GM21529 (cell line): ENCODE measurements at regions not wholly inside any gene's neighbourhood (a gene's known extent, or its start where the extent isn't known, plus 50 kb on each side); places are given as distances from the start of the nearest gene placed in this dataset.
A peak's percentile ranks its signal among the peaks of the same experiment; 100 is the strongest.

Experiments
- ATAC-seq: cut with Tn5 transposase; IDR thresholded peaks from one replicate; pipeline ENCODE4 v1.9.1; 2021; ENCODE audit not compliant: unreplicated experiment

DNA sequence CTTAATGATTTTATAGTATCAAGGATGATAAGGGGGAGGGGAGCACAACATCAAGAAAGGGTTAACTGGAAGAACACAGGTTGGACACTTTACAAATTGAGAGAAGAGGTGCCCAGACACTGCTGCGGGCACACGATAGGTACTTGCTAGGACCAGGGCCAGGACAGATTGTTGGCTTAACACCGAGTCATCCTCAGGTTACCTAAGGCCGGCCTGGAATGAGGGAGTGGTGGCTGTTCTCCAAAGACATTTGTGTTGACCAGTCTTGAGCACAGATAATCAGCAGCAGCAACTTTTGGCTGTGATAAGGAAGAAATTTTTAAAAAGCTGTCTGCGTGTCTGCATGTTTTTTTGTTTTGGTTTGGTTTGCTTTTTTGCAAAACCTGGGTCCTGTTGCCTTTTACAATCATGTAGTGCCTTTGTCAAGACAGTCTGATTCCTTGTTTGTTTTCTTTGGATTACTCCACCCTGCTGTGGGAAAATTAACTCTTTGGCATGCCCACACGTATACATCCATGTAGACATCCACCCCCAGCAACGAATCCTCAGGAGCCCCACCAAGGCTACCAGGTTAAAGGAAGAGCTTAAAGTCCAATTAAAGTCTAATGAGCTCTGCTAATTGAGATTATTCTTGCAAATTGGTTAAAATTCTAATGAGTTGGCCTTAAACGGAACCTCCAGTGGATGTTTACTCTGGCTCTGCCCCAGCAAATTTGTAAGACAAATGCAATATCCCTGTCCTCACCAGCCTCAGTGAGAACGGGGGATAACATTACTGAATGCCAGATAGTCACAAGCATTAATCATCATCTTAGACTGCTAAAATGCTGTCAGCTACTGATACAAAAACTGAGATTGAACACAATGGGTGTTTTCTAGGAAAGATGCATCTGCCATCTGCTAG, 382.3 kb downstream of the ACTL7B start:
- ATAC-seq = no peak

- ATAC-seq = no peak
Measured at GRCh38 chr9:108469654-108470053, 386.1 kb downstream of the ACTL7B start.

- peak; percentile 76 for ATAC-seq
Measured at GRCh38 chr9:108468364-108468763, 387.4 kb downstream of the ACTL7B start.

- ATAC-seq = no peak
Measured at GRCh38 chr9:108467653-108468324, 388.0 kb downstream of the ACTL7B start.

DNA sequence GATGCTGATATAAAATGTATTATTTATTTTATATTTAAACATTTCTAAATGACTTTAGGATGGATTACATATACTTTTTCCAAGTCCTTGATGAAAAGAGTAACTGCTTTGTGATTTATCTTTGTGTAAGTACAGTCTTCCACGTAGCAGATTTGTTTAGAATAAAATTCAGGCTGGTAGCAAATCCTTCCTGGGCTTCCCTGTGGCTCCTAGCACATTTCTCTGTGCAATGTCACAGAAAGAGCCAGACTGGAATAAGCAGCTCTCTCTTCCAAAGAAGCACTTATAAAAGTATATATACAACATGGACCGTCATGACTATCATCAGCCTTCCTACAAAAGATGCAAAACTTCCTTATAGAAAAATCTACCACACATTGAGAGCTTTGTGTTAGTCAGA, 388.6 kb downstream of the ACTL7B start:
- no peak for ATAC-seq

DNA sequence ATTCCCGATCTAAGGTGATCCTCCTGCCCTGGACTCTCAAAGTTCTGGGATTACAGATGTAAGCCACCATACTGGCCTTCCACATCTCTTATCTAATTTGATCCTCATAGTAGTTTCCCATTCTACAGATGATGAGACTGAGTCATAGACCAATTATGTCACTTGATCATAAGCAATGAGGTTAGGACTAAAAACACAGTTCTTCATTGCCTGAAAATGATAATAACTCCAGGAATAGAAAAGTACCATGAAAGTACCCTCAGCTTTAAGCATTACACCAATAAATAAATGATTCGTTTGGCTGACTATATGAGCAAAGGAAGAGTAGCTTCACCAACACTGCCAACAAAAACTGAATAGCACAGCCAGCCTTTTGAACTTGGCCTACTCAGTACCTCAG, 389.5 kb downstream of the ACTL7B start:
- ATAC-seq = no peak

GRCh38 chr9:108463932-108464606, 391.7 kb downstream of the ACTL7B start:
- ATAC-seq = no peak

DNA sequence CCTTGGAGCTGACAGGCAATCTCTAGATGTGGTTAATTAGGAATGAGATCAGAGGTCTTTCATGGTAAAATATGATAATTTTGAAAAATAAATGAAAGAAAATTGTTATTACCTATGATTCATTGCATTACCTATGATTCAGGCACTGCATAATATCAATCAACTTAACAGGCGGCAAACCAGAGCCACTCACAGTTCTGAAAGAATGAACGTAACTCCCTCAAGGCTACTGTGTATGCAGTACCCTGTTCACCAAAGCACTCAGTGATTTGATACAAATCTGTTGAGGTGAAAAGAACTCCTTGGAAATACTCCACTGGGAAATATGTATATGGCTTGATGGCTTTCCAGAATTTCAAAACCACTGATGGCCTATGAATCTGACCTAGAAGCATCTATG, 398.9 kb downstream of the ACTL7B start:
- no peak for ATAC-seq

DNA sequence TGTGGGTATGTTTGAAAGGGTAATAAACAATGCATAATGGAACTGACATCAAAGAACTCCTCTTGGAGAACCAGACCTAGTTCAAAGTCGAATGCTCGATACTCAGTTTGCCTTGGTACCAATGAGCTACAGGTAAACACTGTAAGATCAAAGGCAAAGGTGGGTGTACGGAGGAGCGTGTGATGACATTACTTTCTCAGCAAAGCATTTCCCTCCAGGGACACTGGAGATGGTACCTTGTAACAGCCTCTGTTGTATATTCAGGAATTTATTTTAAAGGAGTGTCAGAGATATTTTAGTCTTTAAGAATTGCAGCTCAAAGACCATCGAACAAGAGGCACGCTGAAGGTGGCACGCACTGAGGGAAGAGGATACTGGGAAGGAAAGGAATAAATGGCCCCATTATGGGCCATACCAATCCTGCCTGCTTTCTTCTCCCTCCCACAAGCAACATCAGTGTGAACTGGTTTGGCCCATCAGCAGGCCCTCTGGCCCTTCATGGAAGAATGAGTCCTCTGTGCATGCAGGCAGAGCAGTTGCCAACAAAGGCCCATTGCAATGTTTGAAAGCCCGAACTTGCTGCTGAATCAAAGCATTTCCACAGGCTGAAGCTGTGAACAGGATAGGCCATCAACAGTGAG, 410.2 kb downstream of the ACTL7B start:
- no peak for ATAC-seq

DNA sequence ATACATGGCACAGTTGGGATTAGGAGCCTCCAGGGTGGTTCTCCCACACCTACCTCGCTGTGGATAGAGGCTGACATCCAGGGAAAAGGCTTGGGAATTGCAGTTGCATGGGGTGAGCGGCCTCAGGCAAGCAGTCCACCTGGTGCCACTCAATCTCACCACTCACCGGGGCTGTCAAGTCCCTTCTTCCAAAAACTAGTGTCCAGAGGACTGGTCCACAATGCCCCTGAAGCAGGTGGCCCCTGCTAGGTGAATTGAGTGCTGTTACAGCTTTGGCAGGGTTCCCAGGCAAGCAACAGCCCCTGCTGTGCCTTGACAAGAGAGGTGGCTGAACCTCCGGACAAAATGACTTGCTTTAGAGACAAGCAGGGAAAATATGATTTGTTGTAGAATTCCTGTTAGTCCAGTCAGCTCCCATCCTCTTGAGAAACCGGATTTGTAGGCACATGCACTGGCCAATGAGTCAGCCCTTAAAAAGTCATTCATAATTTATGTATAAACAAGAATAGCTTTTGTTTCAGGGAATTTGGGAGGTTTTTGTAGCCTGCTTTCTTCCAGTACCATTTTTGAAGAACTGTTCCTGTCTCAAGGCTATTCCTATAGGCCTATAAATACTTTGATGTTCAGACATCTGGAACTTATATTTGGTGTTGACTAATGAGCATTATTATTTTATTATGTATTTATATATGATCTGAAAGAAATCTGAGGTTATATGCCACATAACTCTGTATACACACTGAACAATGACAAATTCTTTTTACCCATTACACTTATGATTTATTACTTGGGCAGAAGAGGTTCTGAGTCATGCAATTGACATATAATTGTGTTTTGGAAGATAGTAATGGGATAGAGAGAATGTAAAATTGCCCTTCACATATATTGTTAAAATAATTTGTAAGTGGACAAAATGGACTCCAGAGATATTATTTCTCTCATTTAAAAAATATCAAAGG, 411.1 kb downstream of the ACTL7B start:
- ATAC-seq = no peak

DNA sequence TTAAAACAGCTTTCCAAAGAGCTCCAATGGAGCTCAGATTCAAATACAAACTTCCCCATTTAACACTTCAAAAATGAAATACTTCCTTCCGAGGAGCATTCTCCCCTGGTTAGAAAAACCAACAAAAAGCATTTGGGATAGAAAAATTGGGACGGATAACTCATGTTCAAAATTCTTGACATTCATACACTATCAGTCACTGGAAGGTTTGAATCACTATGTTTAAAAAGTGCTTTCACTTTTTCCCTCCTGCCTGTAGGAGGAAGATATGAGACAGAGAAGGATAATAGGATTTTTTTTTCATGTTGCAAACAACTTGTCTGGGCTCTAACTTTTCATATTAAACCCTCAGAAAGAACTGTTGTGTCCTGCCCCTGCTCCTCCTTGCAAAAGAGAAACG, 412.0 kb downstream of the ACTL7B start:
- ATAC-seq = no peak

GRCh38 chr9:108443019-108443633, 412.7 kb downstream of the ACTL7B start:
- ATAC-seq = no peak

DNA sequence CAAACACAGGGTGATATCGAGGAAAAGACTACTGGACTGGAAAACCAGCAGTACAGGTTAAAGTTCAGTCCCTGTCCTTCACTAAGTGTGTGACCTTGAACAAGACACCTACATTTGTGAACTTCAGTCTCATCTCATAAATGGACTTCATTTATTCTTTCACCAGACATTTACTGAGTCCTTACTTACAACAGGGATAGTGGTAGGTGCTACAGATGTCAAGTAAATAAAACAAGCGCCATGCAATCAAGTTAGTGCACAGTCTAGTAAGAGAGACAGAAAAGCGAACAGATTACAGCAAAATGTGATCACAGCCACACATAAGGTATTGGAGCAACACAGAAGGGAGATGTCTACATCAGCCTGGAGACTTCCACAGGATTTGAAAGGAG, 413.2 kb downstream of the ACTL7B start:
- no peak for ATAC-seq

DNA sequence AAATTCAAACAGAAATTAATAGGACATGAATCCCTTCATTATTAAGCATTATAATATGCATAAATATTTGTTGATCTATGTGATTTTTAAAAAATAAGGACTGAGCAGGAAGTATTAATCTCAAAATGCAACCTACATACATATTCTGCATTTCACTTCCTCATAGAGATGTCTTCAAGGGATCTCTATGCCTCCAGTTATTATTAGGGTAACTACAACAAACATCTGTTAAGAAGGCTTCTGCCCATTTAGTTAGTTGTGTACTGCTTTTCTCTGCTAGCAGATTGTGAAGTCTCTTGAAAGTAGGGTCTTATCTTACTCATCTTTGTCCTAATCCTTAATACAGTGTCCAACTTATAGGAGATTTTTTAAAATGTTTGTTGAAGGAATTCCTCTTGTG, 414.1 kb downstream of the ACTL7B start:
- no peak for ATAC-seq

DNA sequence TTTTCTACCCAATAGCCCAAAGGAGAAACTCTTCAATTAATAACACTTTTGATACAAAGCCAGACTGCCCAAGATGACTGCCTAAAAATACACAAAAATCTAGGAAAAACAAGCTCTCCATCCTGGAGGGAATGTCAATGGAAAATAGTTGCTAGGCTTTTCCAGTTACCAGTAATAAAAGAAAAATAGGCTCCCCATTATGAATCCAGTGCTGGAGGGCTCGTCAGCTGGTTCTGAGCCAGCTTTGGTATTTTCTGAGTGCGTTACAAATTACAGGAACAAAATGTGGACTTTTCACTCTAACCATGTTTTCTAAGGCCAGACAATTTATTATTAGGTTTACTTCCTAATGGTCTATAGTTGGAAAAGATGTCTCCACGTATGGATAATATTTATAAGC, 414.5 kb downstream of the ACTL7B start:
- ATAC-seq = no peak

- no peak for ATAC-seq
Measured at GRCh38 chr9:108439947-108440346, 415.8 kb downstream of the ACTL7B start.

GRCh38 chr9:108437656-108438055, 418.1 kb downstream of the ACTL7B start:
- no peak for ATAC-seq

DNA sequence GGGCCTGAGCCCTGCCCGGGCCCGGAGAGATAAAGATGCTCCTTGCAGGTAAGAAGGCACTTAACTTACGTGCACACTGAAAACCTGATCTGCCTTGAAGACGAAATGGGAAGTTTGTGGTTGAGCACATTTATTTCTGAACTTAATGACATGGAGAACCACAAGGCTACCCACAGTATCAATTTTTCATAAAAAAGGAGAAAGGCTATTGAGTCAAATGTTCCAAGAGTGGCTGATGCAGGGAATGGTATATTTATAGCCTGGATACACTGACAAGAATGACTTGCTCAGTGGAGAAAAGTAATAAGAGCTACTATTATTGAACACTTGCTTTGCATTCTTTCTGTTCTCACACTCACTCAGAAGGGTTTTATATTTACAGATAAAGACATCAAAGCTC, 419.3 kb downstream of the ACTL7B start:
- no peak for ATAC-seq

GRCh38 chr9:108434502-108434901, 421.3 kb downstream of the ACTL7B start:
- ATAC-seq = no peak

DNA sequence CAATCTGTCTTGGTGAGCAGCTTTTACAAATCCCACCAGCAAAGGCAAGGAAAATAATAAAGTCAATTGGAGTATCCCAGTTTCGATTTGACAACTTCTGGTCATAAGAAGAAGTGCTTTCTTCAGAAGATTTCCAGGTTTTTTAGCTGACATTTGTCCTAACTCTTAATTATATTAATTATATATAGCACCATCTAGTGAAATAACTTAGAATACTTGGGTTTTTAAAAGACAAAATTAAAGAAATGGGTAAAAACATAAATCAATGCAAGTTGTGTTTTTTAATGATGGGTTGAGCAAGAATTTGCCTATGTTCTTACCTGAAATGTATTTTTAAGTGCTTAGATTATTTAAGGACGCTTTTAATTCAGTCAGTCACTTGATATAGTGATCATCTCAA, 421.8 kb downstream of the ACTL7B start:
- no peak for ATAC-seq
